ACC112 (cell line): ENCODE measurements at regions not wholly inside any gene's neighbourhood (a gene's known extent, or its start where the extent isn't known, plus 50 kb on each side); places are given as distances from the start of the nearest gene placed in this dataset.

Experiments used
- H2AFZ ChIP-seq: fragments of 200-600 bp; sonication (generic); one replicate; pipeline ENCODE4 v1.6.0; 2017; ENCODE audit warnings: antibody characterized with exemption, low read length; ENCODE audit not compliant: unreplicated experiment
- H3K27ac ChIP-seq: fragments of 200-600 bp; sonication (generic); 2 replicates; pipeline ENCODE4 v1.5.1; 2014; ENCODE audit warnings: low read depth, mild to moderate bottlenecking, antibody characterized with exemption, low read length, moderate library complexity
- H3K27me3 ChIP-seq: fragments of 200-600 bp; sonication (generic); 2 replicates; pipeline ENCODE4 v1.6.1; 2014; ENCODE audit warnings: mild to moderate bottlenecking, antibody characterized with exemption, low read length, moderate library complexity, mixed read lengths; ENCODE audit not compliant: insufficient read depth
- H3K36me3 ChIP-seq: fragments of 200-600 bp; sonication (generic); 2 replicates; pipeline ENCODE4 v1.6.1; 2016; ENCODE audit warnings: mild to moderate bottlenecking, antibody characterized with exemption, low read length, moderate library complexity, mixed read lengths; ENCODE audit not compliant: insufficient read depth
- H3K4me1 ChIP-seq: fragments of 200-600 bp; sonication (generic); one replicate; pipeline ENCODE4 v1.6.1; 2016; ENCODE audit warnings: low read length, mixed read lengths; ENCODE audit not compliant: insufficient read depth, unreplicated experiment, control insufficient read depth
- H3K4me3 ChIP-seq: fragments of 200-600 bp; sonication (generic); 2 replicates; pipeline ENCODE4 v1.5.1; 2014; ENCODE audit warnings: mild to moderate bottlenecking, low read depth, low read length
- H3K79me2 ChIP-seq: fragments of 200-600 bp; sonication (generic); one replicate; pipeline ENCODE4 v1.6.0; 2016; ENCODE audit warnings: low read length; ENCODE audit not compliant: control insufficient read depth, unreplicated experiment, insufficient read depth

- H3K79me2 ChIP-seq: no peaks in the 10 kb centered on the region
- no peaks in the 10 kb centered on the region; the same call in 1 of the 2 replicates for H3K27me3 ChIP-seq
- H3K27ac ChIP-seq: no peak overlapping the region
- no peak overlapping the region for H2AFZ ChIP-seq
- no peak overlapping the region for H3K4me3 ChIP-seq
- H3K4me1 ChIP-seq: no peaks in the 10 kb centered on the region
- no peaks in the 10 kb centered on the region for H3K36me3 ChIP-seq
These were observed 260.8 kb upstream of the PSMD7 start for GRCh38 chr16:74035816-74036215.

- Histone ChIP-seq H3K4me1 (no peaks in the 10 kb centered on the region), H3K27ac (no peak overlapping the region), H3K36me3 (no peaks in the 10 kb centered on the region), H3K27me3 (no peaks in the 10 kb centered on the region; the same call in 1 of the 2 replicates), H2AFZ (no peak overlapping the region), H3K4me3 (no peak overlapping the region), H3K79me2 (no peaks in the 10 kb centered on the region)
These were observed 261.8 kb upstream of the PSMD7 start for GRCh38 chr16:74034862-74035261.

- H3K79me2 ChIP-seq: no peaks in the 10 kb centered on the region
- no peak overlapping the region for H3K27ac ChIP-seq
- no peak overlapping the region for H3K4me3 ChIP-seq
- H3K27me3 ChIP-seq: no peaks in the 10 kb centered on the region; the same call in 1 of the 2 replicates
- H2AFZ ChIP-seq: no peak overlapping the region
- H3K36me3 ChIP-seq: no peaks in the 10 kb centered on the region
- no peaks in the 10 kb centered on the region for H3K4me1 ChIP-seq
These were observed 262.4 kb upstream of the PSMD7 start for GRCh38 chr16:74034200-74034599.

GRCh38 chr16:74033441-74033995 is 263.1 kb upstream of the PSMD7 start:
- Histone ChIP-seq H3K4me3 (no peak overlapping the region), H3K27ac (no peak overlapping the region), H3K36me3 (no peaks in the 10 kb centered on the region), H3K79me2 (no peaks in the 10 kb centered on the region), H2AFZ (no peak overlapping the region), H3K4me1 (no peaks in the 10 kb centered on the region), H3K27me3 (no peaks in the 10 kb centered on the region; the same call in 1 of the 2 replicates)

- Histone ChIP-seq H3K4me3 (no peak overlapping the region), H3K27ac (no peak overlapping the region), H3K27me3 (no peaks in the 10 kb centered on the region; the same call in 1 of the 2 replicates), H3K79me2 (no peaks in the 10 kb centered on the region), H3K36me3 (no peaks in the 10 kb centered on the region), H2AFZ (no peak overlapping the region), H3K4me1 (no peaks in the 10 kb centered on the region)
These were observed 265.1 kb upstream of the PSMD7 start for GRCh38 chr16:74031551-74031950.

- no peaks in the 10 kb centered on the region for H3K36me3 ChIP-seq
- H3K27ac ChIP-seq: no peak overlapping the region
- no peaks in the 10 kb centered on the region for H3K79me2 ChIP-seq
- no peaks in the 10 kb centered on the region; the same call in 1 of the 2 replicates for H3K27me3 ChIP-seq
- no peak overlapping the region for H3K4me3 ChIP-seq
- no peaks in the 10 kb centered on the region for H3K4me1 ChIP-seq
- H2AFZ ChIP-seq: no peak overlapping the region
These were observed 266.5 kb upstream of the PSMD7 start for GRCh38 chr16:74030000-74030706.

GRCh38 chr16:74029115-74029792 is 267.4 kb upstream of the PSMD7 start:
- Histone ChIP-seq H3K27ac (no peak overlapping the region), H3K79me2 (no peaks in the 10 kb centered on the region), H3K36me3 (no peaks in the 10 kb centered on the region), H3K4me3 (no peak overlapping the region), H3K27me3 (no peaks in the 10 kb centered on the region; the same call in 1 of the 2 replicates), H2AFZ (no peak overlapping the region), H3K4me1 (no peaks in the 10 kb centered on the region)

GRCh38 chr16:74026373-74027281 is 270.0 kb upstream of the PSMD7 start:
- Histone ChIP-seq H3K36me3 (no peaks in the 10 kb centered on the region), H3K4me3 (no peak overlapping the region), H3K4me1 (no peaks in the 10 kb centered on the region), H3K27me3 (no peaks in the 10 kb centered on the region; the same call in 1 of the 2 replicates), H2AFZ (no peak overlapping the region), H3K79me2 (no peaks in the 10 kb centered on the region), H3K27ac (no peak overlapping the region)

GRCh38 chr16:74024953-74025352 is 271.7 kb upstream of the PSMD7 start:
- Histone ChIP-seq H3K4me1 (no peaks in the 10 kb centered on the region), H2AFZ (no peak overlapping the region), H3K4me3 (no peak overlapping the region), H3K79me2 (no peaks in the 10 kb centered on the region), H3K36me3 (no peaks in the 10 kb centered on the region), H3K27ac (no peak overlapping the region), H3K27me3 (no peaks in the 10 kb centered on the region)

GRCh38 chr16:74020095-74020670 is 276.4 kb upstream of the PSMD7 start:
- Histone ChIP-seq H3K4me1 (no peaks in the 10 kb centered on the region), H3K27me3 (no peaks in the 10 kb centered on the region), H3K27ac (no peak overlapping the region), H3K36me3 (no peaks in the 10 kb centered on the region), H2AFZ (no peak overlapping the region), H3K79me2 (no peaks in the 10 kb centered on the region), H3K4me3 (no peak overlapping the region)
